SK-N-SH treated with all-trans-retinoic acid at 6 μM for 48 hours (cell line): ENCODE measurements at regions not wholly inside any gene's neighbourhood (a gene's known extent, or its start where the extent isn't known, plus 50 kb on each side); places are given as distances from the start of the nearest gene placed in this dataset.

ENCODE experiments used
- ATAC-seq: fragments of 200-7000 bp; cut with Tn5 transposase; 3 replicates; pipeline ENCODE4 v1.9.1; 2020; ENCODE audit warnings: mild to moderate bottlenecking, moderate library complexity
- ARNTL ChIP-seq: fragments of 450-650 bp; formaldehyde crosslinking; IDR thresholded peaks from 2 replicates; pipeline ENCODE4 v1.5.0; 2020; ENCODE audit warnings: low read depth, mild to moderate bottlenecking, moderate library complexity, borderline replicate concordance
- BACH2 ChIP-seq: fragments of 250-450 bp; sonication (Bioruptor Pico); IDR thresholded peaks from 2 replicates; pipeline ENCODE4 v1.9.0; 2021; ENCODE audit warnings: mild to moderate bottlenecking, borderline replicate concordance
- CSDC2 ChIP-seq: fragments of 250-450 bp; sonication (Bioruptor Pico); IDR thresholded peaks from 2 replicates; pipeline ENCODE4 v1.5.0; 2020; ENCODE audit warnings: mild to moderate bottlenecking, moderate library complexity
- ESRRG ChIP-seq: fragments of 250-450 bp; sonication (Bioruptor Pico); IDR thresholded peaks from 2 replicates; pipeline ENCODE4 v1.6.1; 2021; ENCODE audit warnings: mild to moderate bottlenecking
- GLIS3 ChIP-seq: fragments of 250-450 bp; sonication (Bioruptor Pico); IDR thresholded peaks from 2 replicates; pipeline ENCODE4 v1.5.0; 2020; ENCODE audit warnings: mild to moderate bottlenecking, moderate library complexity
- ISL1 ChIP-seq: fragments of 250-450 bp; sonication (Bioruptor Pico); IDR thresholded peaks from 2 replicates; pipeline ENCODE4 v2.1.2; 2022; ENCODE audit warnings: mild to moderate bottlenecking, moderate library complexity
- PATZ1 ChIP-seq: fragments of 250-450 bp; sonication (Bioruptor Pico); IDR thresholded peaks from 2 replicates; pipeline ENCODE4 v1.8.0; 2020; ENCODE audit warnings: mild to moderate bottlenecking, moderate library complexity, borderline replicate concordance
- PPARA ChIP-seq: fragments of 250-450 bp; sonication (Bioruptor Pico); IDR thresholded peaks from 2 replicates; pipeline ENCODE4 v1.5.0; 2020; ENCODE audit warnings: mild to moderate bottlenecking, borderline replicate concordance
- RARB ChIP-seq: fragments of 250-450 bp; sonication (Bioruptor Pico); IDR thresholded peaks from 2 replicates; pipeline ENCODE4 v1.8.0; 2021; ENCODE audit warnings: mild to moderate bottlenecking, moderate library complexity
- SNAI2 ChIP-seq: fragments of 250-450 bp; sonication (Bioruptor Pico); IDR thresholded peaks from 2 replicates; pipeline ENCODE4 v1.5.0; 2020; ENCODE audit warnings: mild to moderate bottlenecking, moderate library complexity
- TCF4 ChIP-seq: fragments of 250-450 bp; sonication (Bioruptor Pico); IDR thresholded peaks from 2 replicates; pipeline ENCODE4 v1.8.0; 2021; ENCODE audit warnings: mild to moderate bottlenecking, moderate library complexity, borderline replicate concordance
- TOX ChIP-seq: fragments of 250-450 bp; sonication (Bioruptor Pico); IDR thresholded peaks from 2 replicates; pipeline ENCODE4 v1.8.0; 2021; ENCODE audit warnings: mild to moderate bottlenecking, moderate library complexity, borderline replicate concordance
- ZC3H10 ChIP-seq: fragments of 250-450 bp; sonication (Bioruptor Pico); IDR thresholded peaks from 2 replicates; pipeline ENCODE4 v1.5.1; 2021; ENCODE audit warnings: mild to moderate bottlenecking, moderate library complexity
- ZFP3 ChIP-seq: fragments of 250-450 bp; sonication (Bioruptor Pico); IDR thresholded peaks from 2 replicates; pipeline ENCODE4 v1.5.0; 2020; ENCODE audit warnings: mild to moderate bottlenecking, moderate library complexity
- ZFP30 ChIP-seq: fragments of 450-650 bp; formaldehyde crosslinking; IDR thresholded peaks from 2 replicates; pipeline ENCODE4 v1.5.0; 2022; ENCODE audit warnings: mild to moderate bottlenecking, moderate library complexity
- ZNF565 ChIP-seq: fragments of 450-650 bp; formaldehyde crosslinking; conservative IDR thresholded peaks from 2 replicates; pipeline ENCODE4 v1.5.0; 2020; ENCODE audit warnings: low read depth, mild to moderate bottlenecking, moderate library complexity
- ZNF70 ChIP-seq: fragments of 450-650 bp; formaldehyde crosslinking; IDR thresholded peaks from 2 replicates; pipeline ENCODE4 v1.5.0; 2020; ENCODE audit warnings: mild to moderate bottlenecking, moderate library complexity
- TF ChIP-seq, protein P1 (sequence below): fragments of 250-450 bp; sonication (Bioruptor Pico); IDR thresholded peaks from 2 replicates; pipeline ENCODE4 v1.5.1; 2021; ENCODE audit warnings: mild to moderate bottlenecking, moderate library complexity
- TF ChIP-seq, protein P2 (sequence below): fragments of 250-450 bp; sonication (Bioruptor Pico); IDR thresholded peaks from 2 replicates; pipeline ENCODE4 v1.5.0; 2020; ENCODE audit warnings: mild to moderate bottlenecking, moderate library complexity

DNA sequence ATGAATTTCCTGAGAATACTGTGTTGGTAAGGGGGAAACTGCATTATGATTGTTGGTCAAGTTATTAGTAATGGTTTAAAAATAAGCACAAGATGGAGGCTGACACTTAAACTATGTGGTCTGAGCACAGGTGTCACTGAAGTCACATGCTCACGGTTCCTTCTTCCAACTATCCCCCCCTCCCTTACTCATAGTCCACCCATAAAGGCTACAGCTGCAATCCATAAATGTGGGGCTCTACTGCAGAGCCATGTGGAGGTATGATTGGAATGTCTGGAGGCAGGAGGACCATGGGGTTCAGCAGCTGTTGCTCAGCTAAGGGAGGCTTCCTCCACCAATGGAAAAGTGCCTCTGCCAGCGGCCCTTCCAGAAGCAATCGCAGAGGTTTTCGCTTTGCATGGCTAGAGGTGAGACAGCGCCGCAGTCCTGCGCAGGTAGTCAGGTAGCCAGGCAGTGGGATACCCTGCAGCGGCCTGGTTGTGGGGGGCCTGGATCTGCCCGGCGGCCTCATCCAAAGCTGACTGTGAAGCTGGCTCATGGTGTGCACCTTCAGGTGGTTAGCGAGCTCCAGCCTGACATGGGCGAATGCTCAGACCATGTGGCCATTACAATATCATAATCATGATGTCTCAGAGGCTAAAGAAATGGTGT lies 249.6 kb downstream of the DCDC2C start:
- no peak for ATAC-seq
- TF ChIP-seq TCF4 (CRISPR knock-in tag), result no peak
- TF ChIP-seq, all 23 proteins: peak for 0

GRCh38 chr2:3954261-3954660 lies 250.9 kb downstream of the DCDC2C start:
- no peak for TF ChIP-seq RARB (CRISPR knock-in tag)
- no peak for TF ChIP-seq GLIS3 (CRISPR knock-in tag)
- TF ChIP-seq PATZ1 (CRISPR knock-in tag), result no peak
- TF ChIP-seq, protein P1, sequence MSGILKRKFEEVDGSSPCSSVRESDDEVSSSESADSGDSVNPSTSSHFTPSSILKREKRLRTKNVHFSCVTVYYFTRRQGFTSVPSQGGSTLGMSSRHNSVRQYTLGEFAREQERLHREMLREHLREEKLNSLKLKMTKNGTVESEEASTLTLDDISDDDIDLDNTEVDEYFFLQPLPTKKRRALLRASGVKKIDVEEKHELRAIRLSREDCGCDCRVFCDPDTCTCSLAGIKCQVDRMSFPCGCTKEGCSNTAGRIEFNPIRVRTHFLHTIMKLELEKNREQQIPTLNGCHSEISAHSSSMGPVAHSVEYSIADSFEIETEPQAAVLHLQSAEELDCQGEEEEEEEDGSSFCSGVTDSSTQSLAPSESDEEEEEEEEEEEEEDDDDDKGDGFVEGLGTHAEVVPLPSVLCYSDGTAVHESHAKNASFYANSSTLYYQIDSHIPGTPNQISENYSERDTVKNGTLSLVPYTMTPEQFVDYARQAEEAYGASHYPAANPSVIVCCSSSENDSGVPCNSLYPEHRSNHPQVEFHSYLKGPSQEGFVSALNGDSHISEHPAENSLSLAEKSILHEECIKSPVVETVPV, result no peak
- ATAC-seq, result no peak

- ATAC-seq, result no peak
- TF ChIP-seq ESRRG (CRISPR knock-in tag), result no peak
- TF ChIP-seq ISL1 (CRISPR knock-in tag), result no peak
- TF ChIP-seq, protein P2, sequence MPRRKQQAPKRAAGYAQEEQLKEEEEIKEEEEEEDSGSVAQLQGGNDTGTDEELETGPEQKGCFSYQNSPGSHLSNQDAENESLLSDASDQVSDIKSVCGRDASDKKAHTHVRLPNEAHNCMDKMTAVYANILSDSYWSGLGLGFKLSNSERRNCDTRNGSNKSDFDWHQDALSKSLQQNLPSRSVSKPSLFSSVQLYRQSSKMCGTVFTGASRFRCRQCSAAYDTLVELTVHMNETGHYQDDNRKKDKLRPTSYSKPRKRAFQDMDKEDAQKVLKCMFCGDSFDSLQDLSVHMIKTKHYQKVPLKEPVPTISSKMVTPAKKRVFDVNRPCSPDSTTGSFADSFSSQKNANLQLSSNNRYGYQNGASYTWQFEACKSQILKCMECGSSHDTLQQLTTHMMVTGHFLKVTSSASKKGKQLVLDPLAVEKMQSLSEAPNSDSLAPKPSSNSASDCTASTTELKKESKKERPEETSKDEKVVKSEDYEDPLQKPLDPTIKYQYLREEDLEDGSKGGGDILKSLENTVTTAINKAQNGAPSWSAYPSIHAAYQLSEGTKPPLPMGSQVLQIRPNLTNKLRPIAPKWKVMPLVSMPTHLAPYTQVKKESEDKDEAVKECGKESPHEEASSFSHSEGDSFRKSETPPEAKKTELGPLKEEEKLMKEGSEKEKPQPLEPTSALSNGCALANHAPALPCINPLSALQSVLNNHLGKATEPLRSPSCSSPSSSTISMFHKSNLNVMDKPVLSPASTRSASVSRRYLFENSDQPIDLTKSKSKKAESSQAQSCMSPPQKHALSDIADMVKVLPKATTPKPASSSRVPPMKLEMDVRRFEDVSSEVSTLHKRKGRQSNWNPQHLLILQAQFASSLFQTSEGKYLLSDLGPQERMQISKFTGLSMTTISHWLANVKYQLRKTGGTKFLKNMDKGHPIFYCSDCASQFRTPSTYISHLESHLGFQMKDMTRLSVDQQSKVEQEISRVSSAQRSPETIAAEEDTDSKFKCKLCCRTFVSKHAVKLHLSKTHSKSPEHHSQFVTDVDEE (CRISPR knock-in tag), result no peak
- no peak for TF ChIP-seq ZFP30 (CRISPR knock-in tag)
These were observed 253.0 kb downstream of the DCDC2C start for GRCh38 chr2:3956406-3956805.

- no peak for ATAC-seq
These were observed 253.5 kb downstream of the DCDC2C start for GRCh38 chr2:3956892-3957291.

DNA sequence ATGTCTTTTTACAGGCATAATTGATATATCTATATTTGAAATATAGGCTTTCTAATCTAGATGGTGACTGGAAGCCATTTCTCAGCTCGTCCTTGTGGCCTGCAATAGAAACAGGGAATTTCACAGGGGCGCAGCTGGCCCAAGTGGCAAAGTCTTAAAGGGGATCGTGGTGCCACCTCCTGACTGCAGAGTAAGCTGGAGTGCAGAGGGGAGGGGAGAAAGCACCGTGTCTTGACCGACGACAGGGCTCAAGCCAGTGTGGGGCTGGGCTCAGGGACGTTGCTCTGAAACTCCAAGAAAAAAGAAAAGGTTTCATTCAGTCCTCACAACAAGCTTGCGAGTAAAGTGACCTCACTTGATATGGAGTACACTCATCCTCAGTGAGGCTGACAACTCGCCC lies 255.1 kb downstream of the DCDC2C start:
- TF ChIP-seq ZFP3 (no peak), GLIS3 (CRISPR knock-in tag) (no peak), ESRRG (CRISPR knock-in tag) (no peak), ARNTL (CRISPR knock-in tag) (no peak), ZC3H10 (CRISPR knock-in tag) (no peak), BACH2 (CRISPR knock-in tag) (no peak), ZNF565 (CRISPR knock-in tag) (no peak), TOX (CRISPR knock-in tag) (no peak), PPARA (CRISPR knock-in tag) (no peak), ZNF70 (CRISPR knock-in tag) (no peak), SNAI2 (CRISPR knock-in tag) (no peak)
- TF ChIP-seq, protein P1, result no peak
- no peak for ATAC-seq

More at GRCh38 chr2:3956892-3957291, 253.5 kb downstream of the DCDC2C start:
- TF ChIP-seq ZFP3 (no peak), RARB (CRISPR knock-in tag) (no peak), CSDC2 (no peak), BACH2 (CRISPR knock-in tag) (no peak)
